HFFc6 (cell line): ENCODE measurements at regions not wholly inside any gene's neighbourhood (a gene's known extent, or its start where the extent isn't known, plus 50 kb on each side); places are given as distances from the start of the nearest gene placed in this dataset.

Experiments
- DNase-seq: peaks from one replicate; pipeline ENCODE4 v3.0.0-alpha.2; 2018
- H3K27ac Mint-ChIP-seq: 2 replicates; pipeline ENCODE4 v1.8.0; 2020; ENCODE audit warnings: mild to moderate bottlenecking, mixed read lengths
- H3K27me3 Mint-ChIP-seq: 2 replicates; pipeline ENCODE4 v1.8.0; 2021; ENCODE audit warnings: mild to moderate bottlenecking, moderate library complexity, mixed read lengths; ENCODE audit not compliant: insufficient read depth
- H3K36me3 Mint-ChIP-seq: 2 replicates; pipeline ENCODE4 v1.8.0; 2021; ENCODE audit warnings: low read depth, mixed read lengths
- H3K4me1 Mint-ChIP-seq: 2 replicates; pipeline ENCODE4 v1.8.0; 2020; ENCODE audit warnings: low read depth, mixed read lengths
- H3K4me3 Mint-ChIP-seq: 2 replicates; pipeline ENCODE4 v1.8.0; 2020; ENCODE audit warnings: mild to moderate bottlenecking, moderate library complexity, mixed read lengths
- H3K9me3 Mint-ChIP-seq: 2 replicates; pipeline ENCODE4 v1.8.0; 2020; ENCODE audit warnings: mild to moderate bottlenecking, mixed read lengths
- TF ChIP-seq, protein P1 (sequence below): fragments of 200-600 bp; sonication (generic); IDR thresholded peaks from 2 replicates; pipeline ENCODE4 v1.5.0; 2021; ENCODE audit warnings: antibody characterized with exemption, mild to moderate bottlenecking

DNA sequence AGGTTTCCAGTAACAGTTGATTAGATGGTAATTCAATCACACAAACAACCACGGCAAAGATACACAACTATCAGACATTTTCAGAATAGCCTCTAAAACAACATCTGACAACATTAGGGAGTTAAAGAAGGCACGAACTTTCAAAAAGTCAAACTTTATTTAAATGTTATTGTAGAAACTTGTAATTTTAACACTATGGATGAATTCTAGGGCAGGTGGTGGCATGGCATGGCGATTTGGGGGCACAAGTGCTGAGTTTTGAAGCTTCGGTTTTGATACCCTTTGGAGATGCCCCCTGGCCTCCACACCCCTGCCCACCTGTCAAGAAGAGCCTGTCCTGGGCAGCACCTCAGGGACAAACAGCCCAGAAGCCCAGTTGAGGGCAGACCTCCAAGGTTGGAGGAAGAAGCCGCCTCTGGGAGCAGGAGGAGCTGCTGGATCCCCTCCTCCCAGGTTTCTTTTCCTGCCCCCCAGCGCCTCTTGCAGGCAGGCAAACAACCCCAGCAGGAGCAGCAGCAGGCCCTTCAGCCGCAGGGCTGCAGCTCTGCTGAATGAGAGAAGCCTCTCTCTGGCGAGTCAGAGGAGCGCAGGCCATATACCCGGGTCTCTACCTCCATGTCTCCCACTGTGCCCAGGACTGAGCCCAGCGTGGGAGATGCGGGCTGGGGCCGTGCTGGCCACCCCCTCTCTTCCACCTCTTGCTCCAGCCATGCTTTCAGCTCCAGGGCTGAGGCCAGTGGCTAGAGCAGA is 102.1 kb upstream of the IGLL5 start:
- no peak overlapping the region for H3K27ac Mint-ChIP-seq
- no peaks in the 10 kb centered on the region for H3K9me3 Mint-ChIP-seq
- H3K4me1 Mint-ChIP-seq, result no peaks in the 10 kb centered on the region
- DNase-seq, result no peak
- peaks cover 15% of the 10 kb centered on the region for H3K27me3 Mint-ChIP-seq
- no peak overlapping the region for H3K4me3 Mint-ChIP-seq
- no peaks in the 10 kb centered on the region for H3K36me3 Mint-ChIP-seq
- TF ChIP-seq, protein P1, sequence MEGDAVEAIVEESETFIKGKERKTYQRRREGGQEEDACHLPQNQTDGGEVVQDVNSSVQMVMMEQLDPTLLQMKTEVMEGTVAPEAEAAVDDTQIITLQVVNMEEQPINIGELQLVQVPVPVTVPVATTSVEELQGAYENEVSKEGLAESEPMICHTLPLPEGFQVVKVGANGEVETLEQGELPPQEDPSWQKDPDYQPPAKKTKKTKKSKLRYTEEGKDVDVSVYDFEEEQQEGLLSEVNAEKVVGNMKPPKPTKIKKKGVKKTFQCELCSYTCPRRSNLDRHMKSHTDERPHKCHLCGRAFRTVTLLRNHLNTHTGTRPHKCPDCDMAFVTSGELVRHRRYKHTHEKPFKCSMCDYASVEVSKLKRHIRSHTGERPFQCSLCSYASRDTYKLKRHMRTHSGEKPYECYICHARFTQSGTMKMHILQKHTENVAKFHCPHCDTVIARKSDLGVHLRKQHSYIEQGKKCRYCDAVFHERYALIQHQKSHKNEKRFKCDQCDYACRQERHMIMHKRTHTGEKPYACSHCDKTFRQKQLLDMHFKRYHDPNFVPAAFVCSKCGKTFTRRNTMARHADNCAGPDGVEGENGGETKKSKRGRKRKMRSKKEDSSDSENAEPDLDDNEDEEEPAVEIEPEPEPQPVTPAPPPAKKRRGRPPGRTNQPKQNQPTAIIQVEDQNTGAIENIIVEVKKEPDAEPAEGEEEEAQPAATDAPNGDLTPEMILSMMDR, result no peak

DNA sequence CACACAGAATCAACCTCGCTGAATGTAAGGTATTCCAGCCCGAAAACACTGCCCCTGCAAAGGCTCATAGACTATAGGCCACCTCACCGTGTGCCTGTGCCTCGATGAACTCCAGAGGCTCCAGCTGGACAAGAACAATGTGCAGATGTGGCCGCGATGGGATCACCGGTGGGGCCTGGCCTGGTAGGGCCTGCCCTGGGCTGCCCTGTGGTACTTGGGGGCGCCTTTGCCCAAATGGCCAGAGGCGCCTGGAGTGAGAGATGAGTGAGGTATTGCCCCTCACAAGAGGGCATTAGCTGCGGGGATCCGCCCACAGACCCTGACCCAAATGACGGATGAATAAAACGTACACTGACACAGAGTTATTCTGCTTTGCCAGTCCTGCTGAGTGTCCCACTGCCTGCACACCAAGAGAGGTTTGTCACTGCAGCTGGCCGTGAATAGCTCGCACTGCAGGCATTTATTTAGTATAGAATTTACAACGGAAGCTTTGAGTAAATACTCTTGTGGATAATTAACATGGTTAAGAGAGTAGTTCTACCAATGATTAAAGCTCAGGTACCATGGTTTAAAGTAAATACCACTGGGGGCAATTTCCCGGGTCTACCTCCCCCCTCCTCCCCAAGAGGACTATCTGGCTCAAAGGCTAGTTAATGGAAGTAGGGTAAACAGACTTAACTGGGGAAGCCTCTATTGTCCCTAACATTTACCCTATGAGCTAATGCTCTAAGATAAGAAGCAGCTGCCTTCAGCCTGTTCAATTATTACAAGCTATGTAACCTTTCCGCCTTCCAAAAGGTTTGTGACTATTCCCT is 101.1 kb upstream of the IGLL5 start:
- H3K27me3 Mint-ChIP-seq, result peaks cover 22% of the 10 kb centered on the region
- H3K27ac Mint-ChIP-seq, result no peak overlapping the region
- TF ChIP-seq, protein P1, result no peak
- no peaks in the 10 kb centered on the region for H3K36me3 Mint-ChIP-seq
- no peaks in the 10 kb centered on the region for H3K4me1 Mint-ChIP-seq
- no peak overlapping the region for H3K4me3 Mint-ChIP-seq
- DNase-seq, result no peak
- H3K9me3 Mint-ChIP-seq, result no peaks in the 10 kb centered on the region

DNA sequence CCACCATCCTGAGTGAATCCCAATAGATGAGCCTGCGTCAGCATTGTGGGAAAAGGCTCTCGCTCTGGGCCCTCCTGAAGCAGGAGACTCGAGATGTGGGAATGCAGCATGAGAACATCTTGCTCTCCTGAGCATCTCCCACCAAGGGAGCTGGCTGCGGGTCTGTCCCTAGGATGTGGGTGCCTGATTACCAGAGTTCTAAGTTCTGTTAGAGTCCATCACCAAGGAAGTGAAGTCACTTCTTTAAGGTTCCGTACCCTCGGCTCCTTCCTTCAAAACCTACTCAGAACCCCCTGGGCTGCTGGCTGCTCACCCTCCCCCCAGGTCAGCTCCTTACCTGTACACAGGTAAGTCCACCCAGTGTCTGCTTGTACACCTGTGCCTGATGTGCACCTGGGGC is 100.5 kb upstream of the IGLL5 start:
- no peaks in the 10 kb centered on the region for H3K9me3 Mint-ChIP-seq
- DNase-seq, result no peak
- TF ChIP-seq, protein P1, result no peak
- no peaks in the 10 kb centered on the region for H3K4me1 Mint-ChIP-seq
- no peaks in the 10 kb centered on the region for H3K36me3 Mint-ChIP-seq
- peaks cover 23% of the 10 kb centered on the region for H3K27me3 Mint-ChIP-seq
- no peak overlapping the region for H3K4me3 Mint-ChIP-seq
- no peak overlapping the region for H3K27ac Mint-ChIP-seq

DNA sequence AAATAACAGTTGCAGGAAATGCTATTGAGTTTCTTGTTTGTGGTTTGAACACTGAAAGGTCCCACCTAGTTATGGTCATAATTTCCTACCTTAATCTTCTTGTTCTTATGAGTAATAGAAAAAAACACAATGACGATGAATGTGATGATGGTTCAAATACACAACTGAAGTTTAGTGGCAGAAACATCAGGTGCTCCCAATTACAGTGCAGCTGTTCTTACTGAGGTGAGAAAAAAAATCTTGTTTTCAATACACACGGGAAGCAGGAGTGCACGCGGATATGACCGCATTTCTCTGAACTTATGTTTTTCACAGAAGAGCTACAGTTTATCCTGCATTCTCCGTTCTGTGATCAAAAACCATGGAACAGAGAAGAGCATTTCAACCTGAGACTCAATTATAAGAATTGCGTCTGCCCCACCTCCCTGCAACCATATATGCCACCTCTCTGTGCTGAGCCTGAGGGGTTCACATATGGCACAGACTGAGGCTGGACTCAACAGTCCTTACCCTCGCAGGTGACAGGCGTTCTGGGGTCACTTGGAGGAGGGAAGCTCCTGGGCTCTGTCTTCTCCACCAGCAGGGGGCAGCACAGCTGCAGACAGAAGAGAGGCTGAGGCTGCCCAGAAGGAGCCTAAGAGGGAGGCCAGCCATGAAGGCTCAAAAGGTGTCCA is 99.7 kb upstream of the IGLL5 start:
- TF ChIP-seq, protein P1, result peak; percentile 92
- Mint-ChIP-seq H3K4me3 (no peak overlapping the region), H3K9me3 (no peaks in the 10 kb centered on the region), H3K36me3 (no peaks in the 10 kb centered on the region), H3K4me1 (no peaks in the 10 kb centered on the region), H3K27me3 (peaks cover 26% of the 10 kb centered on the region), H3K27ac (no peak overlapping the region)
- peak; percentile 33 for DNase-seq

DNA sequence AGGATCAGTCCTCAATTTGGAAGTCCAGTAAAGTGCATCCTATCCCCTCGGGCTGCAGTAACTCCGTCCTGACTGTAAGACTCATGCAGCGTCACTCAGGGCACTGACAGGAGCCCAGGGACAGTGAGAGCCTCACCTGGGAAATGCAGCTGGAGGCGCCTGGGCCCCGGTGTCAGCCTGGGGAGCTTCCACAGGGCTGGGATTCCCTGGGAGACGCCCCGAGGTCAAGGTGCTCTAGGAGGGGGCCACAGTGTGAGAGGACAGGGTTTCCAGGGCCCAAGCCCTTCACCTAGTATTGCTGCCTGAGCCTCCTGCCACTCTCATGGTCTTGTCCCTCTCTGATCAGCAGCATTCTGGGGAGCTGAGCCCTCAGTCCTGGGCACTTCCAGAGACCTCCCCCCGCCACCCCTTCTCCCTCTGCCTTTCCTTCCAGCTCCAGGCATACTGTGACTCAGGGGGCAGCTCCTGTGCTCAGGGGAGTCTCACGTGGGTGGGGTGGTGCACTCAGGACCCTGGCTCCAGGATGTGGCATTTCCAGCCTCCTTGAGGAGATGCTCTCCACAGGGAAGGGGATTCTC is 99.1 kb upstream of the IGLL5 start:
- H3K36me3 Mint-ChIP-seq, result no peaks in the 10 kb centered on the region
- H3K27me3 Mint-ChIP-seq, result peaks cover 29% of the 10 kb centered on the region
- no peak overlapping the region for H3K4me3 Mint-ChIP-seq
- H3K4me1 Mint-ChIP-seq, result no peaks in the 10 kb centered on the region
- no peak for DNase-seq
- H3K9me3 Mint-ChIP-seq, result no peaks in the 10 kb centered on the region
- TF ChIP-seq, protein P1, result peak; percentile 33
- no peak overlapping the region for H3K27ac Mint-ChIP-seq
